ENCODE measurements at regions not wholly inside any gene's neighbourhood (a gene's known extent, or its start where the extent isn't known, plus 50 kb on each side); places are given as distances from the start of the nearest gene placed in this dataset.

- Histone ChIP-seq H3K9ac (ENCODE audit: low read depth, low read length) (no peak overlapping the region), H3K36me3 (ENCODE audit: insufficient read depth, low read depth, low read length) (no peaks in the 10 kb centered on the region), H3K9me3 (ENCODE audit: insufficient read depth, low read depth, low read length) (peaks cover 15% of the 10 kb centered on the region; the same call in 1 of the 2 replicates), H3K4me3 (ENCODE audit: low read length) (no peak overlapping the region), H3K27ac (ENCODE audit: low read length) (no peak overlapping the region), H3K4me1 (ENCODE audit: insufficient read depth, low read length) (peaks cover 5% of the 10 kb centered on the region; the same call in 1 of the 2 replicates), H3K27me3 (ENCODE audit: insufficient read depth, low read length) (no peaks in the 10 kb centered on the region)
These were observed 172.1 kb upstream of the SMAD3 start for GRCh38 chr15:66893294-66893693.

- no peak overlapping the region for H3K27ac ChIP-seq (ENCODE audit: low read length)
- peaks cover 8% of the 10 kb centered on the region; the same call in 1 of the 2 replicates for H3K9me3 ChIP-seq (ENCODE audit: insufficient read depth, low read depth, low read length)
- H3K27me3 ChIP-seq (ENCODE audit: insufficient read depth, low read length), result no peaks in the 10 kb centered on the region
- H3K9ac ChIP-seq (ENCODE audit: low read depth, low read length), result no peak overlapping the region
- H3K4me1 ChIP-seq (ENCODE audit: insufficient read depth, low read length), result peaks cover 5% of the 10 kb centered on the region; the same call in 1 of the 2 replicates
- no peak overlapping the region for H3K4me3 ChIP-seq (ENCODE audit: low read length)
- no peaks in the 10 kb centered on the region for H3K36me3 ChIP-seq (ENCODE audit: insufficient read depth, low read depth, low read length)
These were observed 171.0 kb upstream of the SMAD3 start for GRCh38 chr15:66894363-66894762.

GRCh38 chr15:66894986-66895780, 170.2 kb upstream of the SMAD3 start:
- 0 out of 2 replicates have a peak, but pooled peaks cover under 1% of the 10 kb centered on the region for H3K9me3 ChIP-seq (ENCODE audit: insufficient read depth, low read depth, low read length)
- H3K36me3 ChIP-seq (ENCODE audit: insufficient read depth, low read depth, low read length), result no peaks in the 10 kb centered on the region
- H3K4me3 ChIP-seq (ENCODE audit: low read length), result no peak overlapping the region
- no peaks in the 10 kb centered on the region for H3K27me3 ChIP-seq (ENCODE audit: insufficient read depth, low read length)
- no peak overlapping the region for H3K9ac ChIP-seq (ENCODE audit: low read depth, low read length)
- no peak overlapping the region for H3K27ac ChIP-seq (ENCODE audit: low read length)
- peaks cover 5% of the 10 kb centered on the region; the same call in 1 of the 2 replicates for H3K4me1 ChIP-seq (ENCODE audit: insufficient read depth, low read length)

GRCh38 chr15:66895794-66896453, 169.5 kb upstream of the SMAD3 start:
- no peaks in the 10 kb centered on the region for H3K36me3 ChIP-seq (ENCODE audit: insufficient read depth, low read depth, low read length)
- H3K4me3 ChIP-seq (ENCODE audit: low read length), result no peak overlapping the region
- H3K27ac ChIP-seq (ENCODE audit: low read length), result no peak overlapping the region
- peaks cover 5% of the 10 kb centered on the region; the same call in 1 of the 2 replicates for H3K4me1 ChIP-seq (ENCODE audit: insufficient read depth, low read length)
- no peak overlapping the region for H3K9ac ChIP-seq (ENCODE audit: low read depth, low read length)
- H3K9me3 ChIP-seq (ENCODE audit: insufficient read depth, low read depth, low read length), result no peaks in the 10 kb centered on the region
- no peaks in the 10 kb centered on the region for H3K27me3 ChIP-seq (ENCODE audit: insufficient read depth, low read length)

GRCh38 chr15:66896611-66897010, 168.8 kb upstream of the SMAD3 start:
- H3K9me3 ChIP-seq (ENCODE audit: insufficient read depth, low read depth, low read length), result no peaks in the 10 kb centered on the region
- peaks cover 5% of the 10 kb centered on the region; the same call in 1 of the 2 replicates for H3K4me1 ChIP-seq (ENCODE audit: insufficient read depth, low read length)
- no peak overlapping the region for H3K4me3 ChIP-seq (ENCODE audit: low read length)
- H3K27ac ChIP-seq (ENCODE audit: low read length), result no peak overlapping the region
- H3K27me3 ChIP-seq (ENCODE audit: insufficient read depth, low read length), result no peaks in the 10 kb centered on the region
- H3K9ac ChIP-seq (ENCODE audit: low read depth, low read length), result no peak overlapping the region
- H3K36me3 ChIP-seq (ENCODE audit: insufficient read depth, low read depth, low read length), result no peaks in the 10 kb centered on the region

GRCh38 chr15:66897416-66897815, 168.0 kb upstream of the SMAD3 start:
- no peak overlapping the region for H3K4me3 ChIP-seq (ENCODE audit: low read length)
- no peaks in the 10 kb centered on the region for H3K36me3 ChIP-seq (ENCODE audit: insufficient read depth, low read depth, low read length)
- peaks cover 5% of the 10 kb centered on the region; the same call in 1 of the 2 replicates for H3K4me1 ChIP-seq (ENCODE audit: insufficient read depth, low read length)
- H3K9me3 ChIP-seq (ENCODE audit: insufficient read depth, low read depth, low read length), result no peaks in the 10 kb centered on the region
- no peak overlapping the region for H3K9ac ChIP-seq (ENCODE audit: low read depth, low read length)
- H3K27ac ChIP-seq (ENCODE audit: low read length), result no peak overlapping the region
- H3K27me3 ChIP-seq (ENCODE audit: insufficient read depth, low read length), result no peaks in the 10 kb centered on the region

- no peaks in the 10 kb centered on the region for H3K36me3 ChIP-seq (ENCODE audit: insufficient read depth, low read depth, low read length)
- H3K9me3 ChIP-seq (ENCODE audit: insufficient read depth, low read depth, low read length), result no peaks in the 10 kb centered on the region
- H3K4me3 ChIP-seq (ENCODE audit: low read length), result no peak overlapping the region
- H3K27me3 ChIP-seq (ENCODE audit: insufficient read depth, low read length), result no peaks in the 10 kb centered on the region
- no peak overlapping the region for H3K27ac ChIP-seq (ENCODE audit: low read length)
- H3K9ac ChIP-seq (ENCODE audit: low read depth, low read length), result no peak overlapping the region
- peaks cover 5% of the 10 kb centered on the region; the same call in 1 of the 2 replicates for H3K4me1 ChIP-seq (ENCODE audit: insufficient read depth, low read length)
These were observed 167.4 kb upstream of the SMAD3 start for GRCh38 chr15:66897971-66898370.

- H3K4me1 ChIP-seq (ENCODE audit: insufficient read depth, low read length), result peaks cover 5% of the 10 kb centered on the region; the same call in 1 of the 2 replicates
- no peaks in the 10 kb centered on the region for H3K9me3 ChIP-seq (ENCODE audit: insufficient read depth, low read depth, low read length)
- no peak overlapping the region for H3K9ac ChIP-seq (ENCODE audit: low read depth, low read length)
- no peaks in the 10 kb centered on the region for H3K27me3 ChIP-seq (ENCODE audit: insufficient read depth, low read length)
- no peaks in the 10 kb centered on the region for H3K36me3 ChIP-seq (ENCODE audit: insufficient read depth, low read depth, low read length)
- H3K27ac ChIP-seq (ENCODE audit: low read length), result no peak overlapping the region
- H3K4me3 ChIP-seq (ENCODE audit: low read length), result no peak overlapping the region
These were observed 166.6 kb upstream of the SMAD3 start for GRCh38 chr15:66898656-66899386.

GRCh38 chr15:66899555-66900350, 165.6 kb upstream of the SMAD3 start:
- H3K9me3 ChIP-seq (ENCODE audit: insufficient read depth, low read depth, low read length), result no peaks in the 10 kb centered on the region
- H3K36me3 ChIP-seq (ENCODE audit: insufficient read depth, low read depth, low read length), result no peaks in the 10 kb centered on the region
- H3K9ac ChIP-seq (ENCODE audit: low read depth, low read length), result no peak overlapping the region
- H3K4me3 ChIP-seq (ENCODE audit: low read length), result no peak overlapping the region
- no peaks in the 10 kb centered on the region for H3K4me1 ChIP-seq (ENCODE audit: insufficient read depth, low read length)
- no peak overlapping the region for H3K27ac ChIP-seq (ENCODE audit: low read length)
- H3K27me3 ChIP-seq (ENCODE audit: insufficient read depth, low read length), result no peaks in the 10 kb centered on the region

GRCh38 chr15:66900586-66901310, 164.7 kb upstream of the SMAD3 start:
- no peaks in the 10 kb centered on the region for H3K36me3 ChIP-seq (ENCODE audit: insufficient read depth, low read depth, low read length)
- H3K9me3 ChIP-seq (ENCODE audit: insufficient read depth, low read depth, low read length), result no peaks in the 10 kb centered on the region
- no peaks in the 10 kb centered on the region for H3K27me3 ChIP-seq (ENCODE audit: insufficient read depth, low read length)
- H3K4me1 ChIP-seq (ENCODE audit: insufficient read depth, low read length), result no peaks in the 10 kb centered on the region
- no peak overlapping the region for H3K9ac ChIP-seq (ENCODE audit: low read depth, low read length)
- H3K27ac ChIP-seq (ENCODE audit: low read length), result no peak overlapping the region
- no peak overlapping the region for H3K4me3 ChIP-seq (ENCODE audit: low read length)
